HG02938 (cell line): ENCODE measurements at regions not wholly inside any gene's neighbourhood (a gene's known extent, or its start where the extent isn't known, plus 50 kb on each side); places are given as distances from the start of the nearest gene placed in this dataset.
"Not testable (repeated sequence)": the region's sequence is repeated elsewhere in the genome, so short reads cannot be mapped to it uniquely, and the experiment has no call there.

Experiments used
- ATAC-seq: cut with Tn5 transposase; IDR thresholded peaks from one replicate; pipeline ENCODE4 v1.9.1; 2021; ENCODE audit warnings: mild to moderate bottlenecking, moderate library complexity; ENCODE audit not compliant: unreplicated experiment

DNA sequence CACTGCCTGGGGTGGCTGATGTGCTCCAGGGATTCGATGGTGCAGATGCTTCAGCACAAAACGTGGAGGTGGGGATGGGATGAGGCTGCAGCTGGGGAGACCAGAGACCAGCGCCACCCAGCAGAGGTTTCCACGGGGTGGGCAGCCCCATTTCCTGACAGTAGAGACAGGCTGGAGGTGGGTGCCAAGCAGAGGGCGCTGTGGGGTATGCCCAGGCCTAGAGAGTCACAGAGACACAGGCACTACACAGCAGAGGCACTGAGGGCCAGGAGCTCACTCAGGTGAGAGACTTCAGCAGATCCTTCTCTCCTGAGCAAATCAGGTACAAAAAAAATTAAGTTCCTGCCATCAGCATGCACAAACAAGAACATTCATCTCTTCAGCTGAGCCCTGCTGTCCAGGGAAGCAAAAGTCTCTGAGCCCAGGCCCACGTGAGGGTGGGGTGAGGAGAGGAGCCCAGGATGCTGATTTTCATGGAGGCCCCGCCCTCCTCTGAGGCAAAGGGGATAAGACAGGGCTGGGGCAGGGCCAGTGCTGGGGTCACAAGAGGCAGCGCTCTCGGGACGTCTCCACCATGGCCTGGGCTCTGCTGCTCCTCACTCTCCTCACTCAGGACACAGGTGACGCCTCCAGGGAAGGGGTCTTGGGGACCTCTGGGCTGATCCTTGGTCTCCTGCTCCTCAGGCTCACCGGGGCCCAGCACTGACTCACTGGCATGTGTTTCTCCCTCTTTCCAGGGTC is 53.1 kb downstream of the GGTLC2 start:
- ATAC-seq, result no peak

GRCh38 chr22:22698263-22698750 is 53.9 kb downstream of the GGTLC2 start:
- no peak for ATAC-seq

- no peak for ATAC-seq
Measured at GRCh38 chr22:22700631-22701030, 56.2 kb downstream of the GGTLC2 start.

DNA sequence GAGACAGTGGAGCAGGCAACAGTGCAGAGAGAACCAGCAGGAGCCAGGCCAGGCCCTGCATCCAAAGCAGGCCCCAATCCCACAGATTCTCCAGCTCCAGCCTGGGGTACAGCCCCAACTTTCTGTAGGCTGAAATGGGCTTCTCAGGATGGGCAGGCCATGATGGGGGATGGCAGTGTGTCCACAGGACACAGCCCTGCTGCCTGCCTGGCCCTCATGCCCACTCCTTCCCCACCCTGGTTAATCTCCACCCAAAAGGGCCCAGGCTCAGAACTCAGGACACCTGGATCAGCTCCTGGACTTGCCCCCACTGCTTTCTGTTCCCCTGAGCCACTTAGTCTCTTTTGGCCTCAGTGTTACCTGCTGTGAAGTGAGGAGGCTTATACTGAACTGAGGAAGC is 57.1 kb downstream of the GGTLC2 start:
- not testable (repeated sequence) for ATAC-seq

GRCh38 chr22:22702237-22703202 is 58.1 kb downstream of the GGTLC2 start:
- ATAC-seq, result no peak

- no peak for ATAC-seq
Measured at GRCh38 chr22:22703203-22703570, 58.8 kb downstream of the GGTLC2 start.

DNA sequence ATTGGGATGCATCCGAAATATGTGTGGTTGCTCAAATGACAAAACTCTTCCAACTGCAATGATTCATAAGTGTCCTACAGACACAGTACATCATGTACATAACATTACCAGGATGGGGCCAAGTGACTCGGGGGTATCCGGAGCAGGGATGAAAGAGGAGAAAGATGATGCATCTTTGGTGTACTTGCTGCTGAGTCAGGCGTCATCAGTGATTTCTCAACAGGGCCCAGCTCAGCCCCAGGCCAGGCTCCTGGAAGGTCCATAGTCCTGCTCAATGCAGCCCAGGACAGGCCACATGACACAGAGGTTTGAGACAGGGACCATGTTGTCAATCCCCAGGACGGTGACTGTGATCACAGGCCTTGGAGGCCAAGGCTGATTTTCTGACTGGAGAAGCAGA is 59.3 kb downstream of the GGTLC2 start:
- ATAC-seq, result no peak

DNA sequence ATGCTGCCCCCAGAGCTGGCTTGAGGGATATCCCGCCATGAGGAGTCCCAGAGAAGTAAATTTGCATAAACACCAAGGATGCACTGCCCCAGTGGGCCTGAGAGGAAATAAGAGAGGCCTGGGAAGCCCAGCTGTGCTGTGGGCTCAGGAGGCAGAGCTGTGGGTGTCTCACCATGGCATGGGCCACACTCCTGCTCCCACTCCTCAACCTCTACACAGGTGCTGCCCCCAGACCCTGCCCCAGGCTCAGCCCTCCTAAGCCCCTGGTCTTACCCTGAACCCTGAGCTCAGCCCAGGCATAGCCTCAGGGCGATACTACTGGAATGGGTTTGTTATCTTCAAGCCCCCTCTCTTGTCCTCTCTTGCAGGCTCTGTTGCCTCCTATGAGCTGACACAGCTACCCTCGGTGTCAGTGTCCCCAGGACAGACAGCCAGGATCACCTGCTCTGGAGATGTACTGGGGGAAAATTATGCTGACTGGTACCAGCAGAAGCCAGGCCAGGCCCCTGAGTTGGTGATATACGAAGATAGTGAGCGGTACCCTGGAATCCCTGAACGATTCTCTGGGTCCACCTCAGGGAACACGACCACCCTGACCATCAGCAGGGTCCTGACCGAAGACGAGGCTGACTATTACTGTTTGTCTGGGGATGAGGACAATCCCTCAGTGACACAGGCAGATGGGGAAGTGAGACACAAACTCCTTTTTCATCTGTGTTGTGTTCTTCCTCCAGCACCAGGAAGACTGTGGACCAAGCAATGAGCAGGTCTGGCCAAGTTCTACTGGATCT is 59.9 kb downstream of the GGTLC2 start:
- ATAC-seq, result no peak

- no peak for ATAC-seq
Measured at GRCh38 chr22:22705328-22706100, 61.1 kb downstream of the GGTLC2 start.

GRCh38 chr22:22706253-22706915 is 62.0 kb downstream of the GGTLC2 start:
- no peak for ATAC-seq

- no peak for ATAC-seq
Measured at GRCh38 chr22:22709719-22710445, 65.5 kb downstream of the GGTLC2 start.

DNA sequence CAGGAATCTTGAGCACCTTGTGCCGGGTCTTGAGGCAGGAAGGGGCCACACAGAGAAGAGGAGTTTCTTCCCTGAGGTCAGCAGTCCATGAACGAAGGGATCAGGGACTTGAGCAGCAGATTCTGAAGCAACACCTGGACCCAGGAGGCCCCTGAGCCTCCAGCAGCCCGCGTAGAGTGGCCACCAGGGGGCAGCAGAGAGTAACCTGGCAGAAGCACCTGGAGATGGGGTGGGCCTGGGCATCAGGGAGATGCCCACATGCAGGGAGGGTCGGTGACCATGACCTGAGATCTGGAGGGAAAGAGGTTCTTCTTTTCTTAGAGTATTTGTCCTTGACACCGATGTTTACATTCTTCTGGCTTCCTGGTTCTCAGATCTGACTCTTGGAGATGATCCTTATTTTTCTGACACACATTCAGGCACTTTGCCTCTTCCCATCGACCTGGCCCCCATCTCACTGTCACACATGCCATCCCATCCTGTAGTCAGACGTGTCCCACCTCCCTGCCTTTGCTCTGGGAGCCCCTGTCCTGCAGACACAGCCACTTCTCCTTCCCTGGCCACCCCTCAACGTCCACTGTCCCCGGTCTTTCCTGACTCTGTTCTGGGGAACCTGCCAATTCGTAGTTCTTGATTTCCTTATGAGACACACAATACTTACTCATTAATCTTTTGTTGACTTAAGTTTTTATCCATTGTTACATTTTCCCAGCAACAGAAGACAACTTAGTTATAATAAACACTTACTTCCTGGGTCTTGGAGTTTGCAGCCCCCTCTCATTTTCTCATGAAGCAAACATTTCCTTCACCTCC is 66.5 kb downstream of the GGTLC2 start:
- no peak for ATAC-seq

DNA sequence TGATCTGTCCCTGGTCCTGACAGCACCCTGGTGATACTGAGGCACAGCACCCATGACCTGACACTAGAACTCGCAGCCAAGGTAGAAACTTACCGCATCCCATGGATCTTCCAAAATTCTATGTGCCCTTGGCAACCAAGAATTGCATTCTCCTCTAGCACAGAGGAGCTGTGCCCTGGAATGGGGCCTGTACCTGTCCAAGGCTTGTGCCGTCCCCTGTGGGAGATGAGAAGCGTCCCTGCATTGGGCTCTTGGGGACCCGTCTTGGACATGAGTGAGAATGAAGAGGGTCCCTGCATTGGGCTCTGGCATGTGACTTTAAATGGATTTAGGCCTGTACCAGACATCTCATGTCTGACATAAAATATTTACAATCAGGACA is 67.1 kb downstream of the GGTLC2 start:
- no peak for ATAC-seq

DNA sequence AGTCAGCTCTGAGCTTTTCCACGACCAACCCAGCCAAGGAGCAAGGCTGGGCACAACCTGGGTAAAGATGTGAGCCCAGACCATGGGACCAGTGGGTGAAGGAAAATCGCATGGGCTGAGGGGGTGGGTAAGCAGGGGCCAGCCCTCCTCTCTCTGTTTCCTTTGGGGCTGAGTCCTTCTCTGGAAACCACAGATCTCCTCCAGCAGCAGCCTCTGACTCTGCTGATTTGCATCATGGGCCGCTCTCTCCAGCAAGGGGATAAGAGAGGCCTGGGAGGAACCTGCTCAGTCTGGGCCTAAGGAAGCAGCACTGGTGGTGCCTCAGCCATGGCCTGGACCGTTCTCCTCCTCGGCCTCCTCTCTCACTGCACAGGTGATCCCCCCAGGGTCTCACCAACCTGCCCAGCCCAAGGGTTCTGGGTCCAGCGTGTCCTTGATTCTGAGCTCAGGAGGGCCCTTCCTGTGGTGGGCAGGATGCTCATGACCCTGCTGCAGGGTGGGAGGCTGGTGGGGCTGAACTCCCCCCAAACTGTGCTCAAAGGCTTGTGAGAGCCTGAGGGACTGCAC is 67.8 kb downstream of the GGTLC2 start:
- no peak for ATAC-seq

DNA sequence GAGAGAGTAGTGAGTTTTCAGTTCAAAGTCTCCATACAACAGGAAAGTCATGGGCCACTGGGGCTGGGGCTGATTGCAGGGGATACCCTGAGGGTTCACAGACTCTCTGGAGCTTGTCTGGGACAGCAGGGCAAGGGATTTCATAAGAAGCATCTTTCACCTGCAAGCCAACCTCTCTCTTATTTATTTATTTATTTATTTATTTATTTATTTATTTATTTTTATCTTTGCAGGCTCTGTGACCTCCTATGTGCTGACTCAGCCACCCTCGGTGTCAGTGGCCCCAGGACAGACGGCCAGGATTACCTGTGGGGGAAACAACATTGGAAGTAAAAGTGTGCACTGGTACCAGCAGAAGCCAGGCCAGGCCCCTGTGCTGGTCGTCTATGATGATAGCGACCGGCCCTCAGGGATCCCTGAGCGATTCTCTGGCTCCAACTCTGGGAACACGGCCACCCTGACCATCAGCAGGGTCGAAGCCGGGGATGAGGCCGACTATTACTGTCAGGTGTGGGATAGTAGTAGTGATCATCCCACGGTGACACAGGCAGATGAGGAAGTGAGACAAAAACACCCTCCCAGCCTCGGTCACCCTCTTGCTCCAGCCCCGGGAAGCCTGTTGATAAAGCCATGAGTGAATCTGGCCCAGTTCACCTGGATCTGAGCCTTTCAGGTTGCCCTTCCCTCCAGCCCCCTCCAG is 68.4 kb downstream of the GGTLC2 start:
- ATAC-seq, result no peak

DNA sequence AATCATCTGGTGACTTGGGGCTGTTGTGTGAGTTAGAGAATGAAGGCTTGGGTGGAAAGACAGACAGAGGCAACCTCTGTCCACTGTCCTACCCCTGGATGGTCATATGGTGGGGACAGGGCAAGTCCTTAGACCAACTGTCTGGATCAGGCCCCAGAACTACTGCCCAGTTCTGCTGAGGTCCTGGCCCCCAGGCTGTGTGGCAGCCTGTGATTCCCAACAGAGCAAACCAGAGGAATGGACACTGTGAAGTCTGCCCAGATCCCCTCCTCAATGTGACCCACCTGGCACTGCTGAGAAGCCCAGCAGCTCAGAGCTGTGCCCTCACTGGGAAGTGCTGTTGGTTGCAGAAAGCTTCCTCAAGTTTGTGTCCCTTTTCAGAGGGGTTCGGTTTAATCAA is 69.0 kb downstream of the GGTLC2 start:
- ATAC-seq, result no peak

GRCh38 chr22:22714600-22715335 is 70.4 kb downstream of the GGTLC2 start:
- peak; percentile 80 for ATAC-seq
